Neural cell (in vitro differentiated cells): ENCODE measurements at regions not wholly inside any gene's neighbourhood (a gene's known extent, or its start where the extent isn't known, plus 50 kb on each side); places are given as distances from the start of the nearest gene placed in this dataset.

Experiments used
- EP300 ChIP-seq: fragments of 450-650 bp; conservative IDR thresholded peaks from 2 replicates; pipeline ENCODE4 v1.6.1; 2014; ENCODE audit warnings: antibody characterized with exemption, mild to moderate bottlenecking, moderate library complexity; ENCODE audit not compliant: poor library complexity, severe bottlenecking
- EZH2 ChIP-seq: fragments of 200-600, 300-800 bp; shearing (Covaris generic), sonication (generic); IDR thresholded peaks from 2 replicates; pipeline ENCODE4 v1.6.1; 2014; ENCODE audit warnings: antibody characterized with exemption, low read length, borderline replicate concordance, mild to moderate bottlenecking; ENCODE audit not compliant: insufficient read depth, poor library complexity, severe bottlenecking
- POLR2AphosphoS5 ChIP-seq: IDR thresholded peaks from 2 replicates; pipeline ENCODE4 v1.6.1; 2012
- RAD21 ChIP-seq: fragments of 450-650 bp; conservative IDR thresholded peaks from 2 replicates; pipeline ENCODE4 v1.6.1; 2014; ENCODE audit warnings: antibody characterized with exemption, mild to moderate bottlenecking, moderate library complexity
- SMC3 ChIP-seq: fragments of 450-650 bp; conservative IDR thresholded peaks from 2 replicates; pipeline ENCODE4 v1.6.1; 2014; ENCODE audit warnings: antibody characterized with exemption, mild to moderate bottlenecking, moderate library complexity; ENCODE audit not compliant: poor library complexity
- TAF1 ChIP-seq: IDR thresholded peaks from 2 replicates; pipeline ENCODE4 v1.6.1; 2012; ENCODE audit warnings: low read depth
- TF ChIP-seq, protein P1 (sequence below): IDR thresholded peaks from 2 replicates; pipeline ENCODE4 v1.6.1; 2012; ENCODE audit warnings: borderline replicate concordance
- TF ChIP-seq, protein P2 (sequence below): fragments of 450-650 bp; IDR thresholded peaks from 2 replicates; pipeline ENCODE4 v1.5.1; 2014; ENCODE audit warnings: antibody characterized with exemption, mild to moderate bottlenecking, moderate library complexity; ENCODE audit not compliant: poor library complexity, severe bottlenecking

DNA sequence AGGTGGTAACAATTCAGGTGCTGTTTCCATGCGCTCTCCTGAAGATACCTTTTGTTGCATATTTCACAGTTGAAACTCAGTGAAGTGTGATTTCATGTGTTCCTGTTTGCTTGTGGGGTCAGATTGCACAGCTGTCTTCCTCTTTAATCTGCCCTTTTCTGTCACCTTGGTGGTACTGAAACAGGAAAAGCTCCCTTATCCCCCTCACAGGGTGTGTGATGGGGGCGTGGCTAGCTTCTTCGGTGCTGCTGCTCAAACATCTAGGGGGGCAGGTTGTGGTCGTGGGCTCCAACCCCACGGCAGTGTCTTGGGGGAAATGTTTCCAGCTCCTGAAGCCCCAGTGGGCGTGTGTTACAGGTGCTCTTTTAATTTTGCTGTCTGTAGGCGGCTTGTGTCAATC, 107.4 kb upstream of the KLF14 start:
- TF ChIP-seq TAF1 (no peak), EZH2 (no peak), SMC3 (no peak), POLR2AphosphoS5 (no peak), RAD21 (no peak), EP300 (no peak)
- TF ChIP-seq, protein P1, sequence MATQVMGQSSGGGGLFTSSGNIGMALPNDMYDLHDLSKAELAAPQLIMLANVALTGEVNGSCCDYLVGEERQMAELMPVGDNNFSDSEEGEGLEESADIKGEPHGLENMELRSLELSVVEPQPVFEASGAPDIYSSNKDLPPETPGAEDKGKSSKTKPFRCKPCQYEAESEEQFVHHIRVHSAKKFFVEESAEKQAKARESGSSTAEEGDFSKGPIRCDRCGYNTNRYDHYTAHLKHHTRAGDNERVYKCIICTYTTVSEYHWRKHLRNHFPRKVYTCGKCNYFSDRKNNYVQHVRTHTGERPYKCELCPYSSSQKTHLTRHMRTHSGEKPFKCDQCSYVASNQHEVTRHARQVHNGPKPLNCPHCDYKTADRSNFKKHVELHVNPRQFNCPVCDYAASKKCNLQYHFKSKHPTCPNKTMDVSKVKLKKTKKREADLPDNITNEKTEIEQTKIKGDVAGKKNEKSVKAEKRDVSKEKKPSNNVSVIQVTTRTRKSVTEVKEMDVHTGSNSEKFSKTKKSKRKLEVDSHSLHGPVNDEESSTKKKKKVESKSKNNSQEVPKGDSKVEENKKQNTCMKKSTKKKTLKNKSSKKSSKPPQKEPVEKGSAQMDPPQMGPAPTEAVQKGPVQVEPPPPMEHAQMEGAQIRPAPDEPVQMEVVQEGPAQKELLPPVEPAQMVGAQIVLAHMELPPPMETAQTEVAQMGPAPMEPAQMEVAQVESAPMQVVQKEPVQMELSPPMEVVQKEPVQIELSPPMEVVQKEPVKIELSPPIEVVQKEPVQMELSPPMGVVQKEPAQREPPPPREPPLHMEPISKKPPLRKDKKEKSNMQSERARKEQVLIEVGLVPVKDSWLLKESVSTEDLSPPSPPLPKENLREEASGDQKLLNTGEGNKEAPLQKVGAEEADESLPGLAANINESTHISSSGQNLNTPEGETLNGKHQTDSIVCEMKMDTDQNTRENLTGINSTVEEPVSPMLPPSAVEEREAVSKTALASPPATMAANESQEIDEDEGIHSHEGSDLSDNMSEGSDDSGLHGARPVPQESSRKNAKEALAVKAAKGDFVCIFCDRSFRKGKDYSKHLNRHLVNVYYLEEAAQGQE: no peak
- TF ChIP-seq, protein P2, sequence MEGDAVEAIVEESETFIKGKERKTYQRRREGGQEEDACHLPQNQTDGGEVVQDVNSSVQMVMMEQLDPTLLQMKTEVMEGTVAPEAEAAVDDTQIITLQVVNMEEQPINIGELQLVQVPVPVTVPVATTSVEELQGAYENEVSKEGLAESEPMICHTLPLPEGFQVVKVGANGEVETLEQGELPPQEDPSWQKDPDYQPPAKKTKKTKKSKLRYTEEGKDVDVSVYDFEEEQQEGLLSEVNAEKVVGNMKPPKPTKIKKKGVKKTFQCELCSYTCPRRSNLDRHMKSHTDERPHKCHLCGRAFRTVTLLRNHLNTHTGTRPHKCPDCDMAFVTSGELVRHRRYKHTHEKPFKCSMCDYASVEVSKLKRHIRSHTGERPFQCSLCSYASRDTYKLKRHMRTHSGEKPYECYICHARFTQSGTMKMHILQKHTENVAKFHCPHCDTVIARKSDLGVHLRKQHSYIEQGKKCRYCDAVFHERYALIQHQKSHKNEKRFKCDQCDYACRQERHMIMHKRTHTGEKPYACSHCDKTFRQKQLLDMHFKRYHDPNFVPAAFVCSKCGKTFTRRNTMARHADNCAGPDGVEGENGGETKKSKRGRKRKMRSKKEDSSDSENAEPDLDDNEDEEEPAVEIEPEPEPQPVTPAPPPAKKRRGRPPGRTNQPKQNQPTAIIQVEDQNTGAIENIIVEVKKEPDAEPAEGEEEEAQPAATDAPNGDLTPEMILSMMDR: no peak
